HepG2 (cell line): ENCODE measurements at regions not wholly inside any gene's neighbourhood (a gene's known extent, or its start where the extent isn't known, plus 50 kb on each side); places are given as distances from the start of the nearest gene placed in this dataset.

Experiments used
- AHDC1 ChIP-seq: sonication (generic); formaldehyde crosslinking; IDR thresholded peaks from 2 replicates; pipeline ENCODE4 v1.5.1; 2020; ENCODE audit warnings: mild to moderate bottlenecking, missing genetic modification reagents, borderline replicate concordance
- DBP ChIP-seq: sonication (generic); formaldehyde crosslinking; IDR thresholded peaks from 2 replicates; pipeline ENCODE4 v1.4.0; 2020; ENCODE audit warnings: missing genetic modification reagents; ENCODE audit errors: not compliant biosample characterization
- ELF3 ChIP-seq: IDR thresholded peaks from 2 replicates; pipeline ENCODE4 v1.6.1; 2016; ENCODE audit warnings: missing genetic modification reagents, missing compliant biosample characterization
- FOSL1 ChIP-seq: sonication (generic); formaldehyde crosslinking; IDR thresholded peaks from 2 replicates; pipeline ENCODE4 v1.9.0; 2021; ENCODE audit warnings: missing genetic modification reagents, borderline replicate concordance
- FOXC1 ChIP-seq: sonication (generic); formaldehyde crosslinking; IDR thresholded peaks from 2 replicates; pipeline ENCODE4 v1.8.0; 2022; ENCODE audit warnings: mild to moderate bottlenecking, missing genetic modification reagents, borderline replicate concordance
- GMEB2 ChIP-seq: IDR thresholded peaks from 2 replicates; pipeline ENCODE4 v1.6.1; 2016; ENCODE audit warnings: missing biosample characterization, missing genetic modification reagents, low read depth
- HMG20A ChIP-seq: IDR thresholded peaks from 2 replicates; pipeline ENCODE4 v1.6.1; 2016; ENCODE audit warnings: borderline replicate concordance
- JUN ChIP-seq: sonication (generic); formaldehyde crosslinking; IDR thresholded peaks from 2 replicates; pipeline ENCODE4 v1.4.0; 2020; ENCODE audit warnings: mild to moderate bottlenecking, missing genetic modification reagents
- MEF2D ChIP-seq: sonication (generic); formaldehyde crosslinking; IDR thresholded peaks from 2 replicates; pipeline ENCODE4 v1.5.1; 2020; ENCODE audit warnings: mild to moderate bottlenecking, missing genetic modification reagents
- YEATS2 ChIP-seq: sonication (generic); formaldehyde crosslinking; IDR thresholded peaks from 2 replicates; pipeline ENCODE4 v1.4.0; 2020; ENCODE audit warnings: missing genetic modification reagents, borderline replicate concordance
- ZNF10 ChIP-seq: sonication (generic); formaldehyde crosslinking; IDR thresholded peaks from 2 replicates; pipeline ENCODE4 v1.4.0; 2020; ENCODE audit warnings: mild to moderate bottlenecking, low read depth, missing genetic modification reagents, borderline replicate concordance
- ZNF441 ChIP-seq: sonication (generic); formaldehyde crosslinking; IDR thresholded peaks from 2 replicates; pipeline ENCODE4 v1.7.0; 2021; ENCODE audit warnings: missing genetic modification reagents, borderline replicate concordance
- ZNF614 ChIP-seq: IDR thresholded peaks from 2 replicates; pipeline ENCODE4 v1.6.1; 2018; ENCODE audit warnings: missing biosample characterization, missing genetic modification reagents, inconsistent platforms, borderline replicate concordance
- ZSCAN12 ChIP-seq: sonication (generic); formaldehyde crosslinking; IDR thresholded peaks from 2 replicates; pipeline ENCODE4 v1.9.0; 2021; ENCODE audit warnings: mild to moderate bottlenecking, missing genetic modification reagents
- ZSCAN21 ChIP-seq: sonication (generic); formaldehyde crosslinking; IDR thresholded peaks from 2 replicates; pipeline ENCODE4 v1.8.0; 2022; ENCODE audit warnings: mild to moderate bottlenecking, missing genetic modification reagents, moderate library complexity, borderline replicate concordance
- TF ChIP-seq, protein P1 (sequence below): sonication (generic); formaldehyde crosslinking; IDR thresholded peaks from 2 replicates; pipeline ENCODE4 v1.4.0; 2020; ENCODE audit warnings: missing genetic modification reagents, mild to moderate bottlenecking, borderline replicate concordance

DNA sequence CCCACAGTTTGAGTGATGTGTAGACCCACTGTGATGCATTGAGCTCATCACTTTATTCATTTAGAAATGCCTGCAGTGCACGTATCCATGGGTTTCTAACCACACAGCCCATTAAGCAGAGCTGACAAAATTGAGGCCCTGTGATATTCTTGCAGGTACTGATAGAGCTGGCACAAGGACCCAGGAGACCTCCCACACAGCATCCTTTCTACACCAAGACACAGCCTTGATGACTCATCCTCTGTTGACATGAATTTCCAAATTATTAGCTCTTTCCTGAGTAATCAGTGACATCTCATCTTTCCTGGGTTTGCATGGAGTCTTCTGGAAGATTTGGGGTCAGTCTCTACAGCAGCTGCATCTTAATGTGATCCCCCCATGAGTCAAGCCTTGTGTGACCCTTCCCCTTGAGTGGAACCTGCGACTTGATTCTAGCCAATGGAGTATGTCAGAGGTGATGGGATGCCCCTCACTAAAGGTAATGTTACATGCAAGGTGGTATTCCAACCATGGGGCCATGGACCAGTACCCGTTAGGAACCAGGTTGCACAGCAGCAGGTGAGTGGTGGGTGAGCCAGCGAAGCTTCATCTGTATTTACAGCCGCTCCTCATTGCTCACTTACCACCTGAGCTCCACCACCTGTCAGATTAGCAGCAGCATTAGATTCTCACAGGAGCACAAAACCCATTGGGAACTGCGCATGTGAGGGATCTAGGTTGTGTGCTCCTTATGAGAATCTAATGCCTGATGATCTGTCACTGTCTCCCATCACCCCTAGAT lies 181.1 kb upstream of the ARL4C start (continued):
- TF ChIP-seq AHDC1 (CRISPR knock-in tag) (0 out of 2 replicates have a peak, but pooled peaks have one; percentile 45), ZNF614 (no peak), FOSL1 (CRISPR knock-in tag) (peak; percentile 77; the same call in 1 of the 2 replicates), GMEB2 (no peak), ELF3 (CRISPR knock-in tag) (0 out of 2 replicates have a peak, but pooled peaks have one; percentile 35), ZNF10 (CRISPR knock-in tag) (no peak), JUN (CRISPR knock-in tag) (0 out of 2 replicates have a peak, but pooled peaks have one; percentile 16), HMG20A (peak; percentile 37; the same call in 1 of the 2 replicates), MEF2D (no peak), ZNF441 (CRISPR knock-in tag) (no peak), ZSCAN12 (CRISPR knock-in tag) (no peak), DBP (CRISPR knock-in tag) (no peak), YEATS2 (CRISPR knock-in tag) (peak; percentile 31; the same call in 1 of the 2 replicates), FOXC1 (CRISPR knock-in tag) (no peak), ZSCAN21 (CRISPR knock-in tag) (no peak)
- TF ChIP-seq, protein P1, sequence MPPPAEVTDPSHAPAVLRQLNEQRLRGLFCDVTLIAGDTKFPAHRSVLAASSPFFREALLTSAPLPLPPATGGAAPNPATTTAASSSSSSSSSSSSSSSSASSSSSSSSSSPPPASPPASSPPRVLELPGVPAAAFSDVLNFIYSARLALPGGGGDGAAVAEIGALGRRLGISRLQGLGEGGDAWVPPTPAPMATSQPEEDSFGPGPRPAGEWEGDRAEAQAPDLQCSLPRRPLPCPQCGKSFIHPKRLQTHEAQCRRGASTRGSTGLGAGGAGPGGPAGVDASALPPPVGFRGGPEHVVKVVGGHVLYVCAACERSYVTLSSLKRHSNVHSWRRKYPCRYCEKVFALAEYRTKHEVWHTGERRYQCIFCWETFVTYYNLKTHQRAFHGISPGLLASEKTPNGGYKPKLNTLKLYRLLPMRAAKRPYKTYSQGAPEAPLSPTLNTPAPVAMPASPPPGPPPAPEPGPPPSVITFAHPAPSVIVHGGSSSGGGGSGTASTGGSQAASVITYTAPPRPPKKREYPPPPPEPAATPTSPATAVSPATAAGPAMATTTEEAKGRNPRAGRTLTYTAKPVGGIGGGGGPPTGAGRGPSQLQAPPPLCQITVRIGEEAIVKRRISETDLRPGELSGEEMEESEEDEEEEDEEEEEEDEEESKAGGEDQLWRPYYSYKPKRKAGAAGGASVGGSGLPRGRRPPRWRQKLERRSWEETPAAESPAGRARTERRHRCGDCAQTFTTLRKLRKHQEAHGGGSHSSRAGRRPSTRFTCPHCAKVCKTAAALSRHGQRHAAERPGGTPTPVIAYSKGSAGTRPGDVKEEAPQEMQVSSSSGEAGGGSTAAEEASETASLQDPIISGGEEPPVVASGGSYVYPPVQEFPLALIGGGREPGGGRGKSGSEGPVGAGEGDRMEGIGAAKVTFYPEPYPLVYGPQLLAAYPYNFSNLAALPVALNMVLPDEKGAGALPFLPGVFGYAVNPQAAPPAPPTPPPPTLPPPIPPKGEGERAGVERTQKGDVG (CRISPR knock-in tag), result no peak
